SH-SY5Y (cell line): ENCODE measurements at regions not wholly inside any gene's neighbourhood (a gene's known extent, or its start where the extent isn't known, plus 50 kb on each side); places are given as distances from the start of the nearest gene placed in this dataset.
A peak's percentile ranks its signal among the peaks of the same experiment; 100 is the strongest.

Source experiments
- GATA2 ChIP-seq: IDR thresholded peaks from 2 replicates; pipeline ENCODE4 v1.6.1; 2011; ENCODE audit warnings: mild to moderate bottlenecking, low read depth, low read length
- GATA3 ChIP-seq: IDR thresholded peaks from 2 replicates; pipeline ENCODE4 v1.6.1; 2011; ENCODE audit warnings: low read depth, mild to moderate bottlenecking, low read length, moderate library complexity

DNA sequence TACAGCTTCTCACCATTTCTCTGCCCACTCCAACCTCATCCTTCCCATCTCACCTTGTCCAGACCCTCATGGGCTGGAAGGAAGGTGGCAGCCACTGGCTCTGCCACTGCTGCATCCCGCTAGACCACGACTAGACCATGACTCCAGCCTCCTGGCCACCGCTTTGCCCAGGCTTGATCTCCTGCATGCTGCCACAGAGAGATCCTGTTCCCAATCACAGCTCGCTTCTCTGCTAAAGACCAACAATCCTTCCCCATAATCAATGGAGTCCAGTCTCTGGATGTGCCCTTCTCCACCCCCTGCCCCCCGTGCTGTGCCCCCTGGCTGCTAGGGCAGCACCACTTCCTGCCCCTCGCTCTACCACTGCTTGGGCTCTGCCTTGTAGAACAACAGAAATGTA is 64.9 kb upstream of the DMRTB1 start:
- TF ChIP-seq GATA3 (no peak), GATA2 (no peak)

DNA sequence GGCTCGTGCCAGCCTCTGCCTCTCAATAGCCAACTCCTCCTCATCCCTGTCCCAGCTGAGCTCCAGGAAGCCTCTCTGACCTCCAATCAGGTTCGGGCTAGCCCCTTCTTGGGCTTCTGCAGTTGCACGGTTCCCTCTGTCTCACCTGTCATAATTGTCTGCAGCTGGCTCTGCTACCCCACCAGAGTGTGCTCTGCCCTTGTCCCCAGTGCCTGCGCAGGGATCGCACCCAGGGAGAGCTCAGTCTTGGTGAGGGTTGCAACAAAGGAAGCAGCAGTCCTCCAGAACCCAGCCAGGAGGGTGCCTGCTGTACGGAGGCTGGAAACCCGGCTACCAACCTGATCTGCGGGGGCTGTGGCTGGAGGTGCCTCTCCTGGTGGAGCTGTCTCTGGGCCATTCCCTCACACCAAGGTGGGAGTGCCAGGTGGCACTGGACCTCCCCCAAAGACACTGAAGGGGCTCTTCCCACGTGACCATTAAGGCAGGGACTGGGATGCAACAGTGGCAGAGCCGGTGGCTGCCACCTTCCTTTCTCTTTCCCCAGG is 63.5 kb upstream of the DMRTB1 start:
- no peak for TF ChIP-seq GATA3

DNA sequence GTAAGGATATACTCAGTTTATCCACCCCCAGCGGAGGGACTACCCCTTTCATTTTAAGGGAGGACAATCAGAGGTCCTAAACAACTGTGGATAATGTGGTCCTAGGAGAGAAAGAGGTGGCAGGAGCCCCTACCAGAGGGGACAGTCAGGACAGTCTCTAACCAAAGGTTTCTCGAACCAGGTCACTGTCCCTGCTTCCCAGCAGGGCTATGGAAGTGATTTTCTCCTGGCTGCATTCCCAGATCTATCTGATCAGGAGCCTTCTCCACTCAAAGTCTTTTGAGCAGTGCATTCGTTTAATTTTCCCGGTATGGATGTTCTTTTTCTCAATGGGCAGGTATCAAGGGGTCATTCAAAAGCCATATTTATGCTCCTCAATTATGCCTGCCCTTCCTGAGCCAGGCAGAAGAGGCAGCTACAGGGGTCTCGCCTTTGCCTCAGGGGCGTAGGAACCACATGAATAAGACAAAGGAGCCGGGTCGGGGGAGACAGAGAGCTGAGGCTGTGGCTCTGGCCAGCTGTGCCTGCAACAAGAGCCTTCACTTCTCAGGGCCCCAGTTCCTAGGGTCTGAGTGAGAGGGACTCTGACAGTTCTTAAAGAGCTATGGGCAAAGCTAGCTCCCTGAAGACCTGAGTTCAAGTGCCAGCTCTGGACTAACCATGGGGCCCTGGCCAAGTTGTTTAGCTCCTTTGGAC is 62.5 kb upstream of the DMRTB1 start:
- peak; percentile 18; the same call in 1 of the 2 replicates for TF ChIP-seq GATA2
- no peak for TF ChIP-seq GATA3

DNA sequence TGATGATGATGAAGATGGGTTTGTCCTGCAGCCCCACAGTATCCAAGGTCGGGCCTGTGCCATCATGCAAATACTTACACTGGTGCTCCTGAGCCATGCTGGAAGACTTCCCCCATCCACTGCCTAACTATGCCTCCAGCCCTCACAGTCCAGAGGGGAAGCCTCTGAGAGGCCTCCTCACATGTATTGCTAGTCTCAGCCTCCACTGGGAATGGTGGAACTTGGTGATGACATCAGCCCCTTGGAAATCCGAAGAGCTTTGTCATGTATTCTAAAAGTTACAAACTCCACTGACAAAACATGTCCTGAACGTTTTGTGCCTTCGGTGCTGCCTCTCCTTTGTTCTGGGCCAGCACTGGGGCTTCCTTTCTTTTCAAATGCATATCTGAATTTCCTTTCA is 61.1 kb upstream of the DMRTB1 start:
- TF ChIP-seq GATA3 (no peak), GATA2 (no peak)

GRCh38 chr1:53398576-53399365 is 60.4 kb upstream of the DMRTB1 start:
- TF ChIP-seq GATA2 (no peak), GATA3 (no peak)

GRCh38 chr1:53400761-53401674 is 58.2 kb upstream of the DMRTB1 start:
- TF ChIP-seq GATA2 (no peak), GATA3 (no peak)

DNA sequence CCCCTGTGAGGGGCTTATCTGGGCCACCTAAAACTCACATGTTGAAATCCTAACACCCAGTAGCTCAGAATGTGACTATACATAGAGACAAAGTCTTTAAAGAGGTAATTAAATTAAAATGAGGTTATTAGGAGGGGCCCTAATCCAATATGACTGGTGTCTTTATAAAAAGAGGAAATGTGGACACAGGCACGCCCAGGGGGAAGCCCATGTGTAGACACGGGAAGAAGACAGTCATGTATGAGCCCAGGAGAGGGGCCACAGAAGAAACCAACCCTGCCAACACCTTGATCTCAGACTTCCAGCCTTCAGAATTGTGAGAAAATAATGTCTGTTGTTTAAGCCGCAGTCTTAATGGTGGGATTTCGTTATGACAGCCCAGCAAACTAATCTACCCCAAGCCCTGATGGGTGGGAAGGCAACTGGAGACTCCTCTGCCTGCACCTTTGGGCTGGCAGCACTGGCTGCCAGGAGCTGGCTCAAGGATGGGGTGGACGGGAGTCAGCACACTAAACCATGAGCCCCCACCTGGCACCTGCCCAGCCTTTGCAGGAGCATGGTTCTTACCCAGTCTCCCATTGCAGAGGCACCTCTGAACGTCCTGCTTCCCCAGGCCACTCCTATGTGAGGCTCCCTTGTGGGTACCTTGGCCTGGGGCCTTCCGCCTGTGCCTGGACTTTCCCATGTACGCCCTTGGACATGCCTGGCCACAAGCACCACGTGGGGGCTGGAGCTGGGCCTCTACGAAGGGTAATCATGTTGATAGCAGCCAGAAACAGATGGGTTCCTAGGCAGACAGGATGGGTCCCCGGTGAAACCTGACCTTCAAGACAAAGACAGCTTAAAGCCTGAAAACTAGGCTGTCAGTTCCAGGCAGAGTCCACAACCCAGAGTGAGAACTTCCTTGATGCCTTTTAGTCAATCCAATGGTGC is 57.1 kb upstream of the DMRTB1 start:
- TF ChIP-seq GATA2 (no peak), GATA3 (no peak)

DNA sequence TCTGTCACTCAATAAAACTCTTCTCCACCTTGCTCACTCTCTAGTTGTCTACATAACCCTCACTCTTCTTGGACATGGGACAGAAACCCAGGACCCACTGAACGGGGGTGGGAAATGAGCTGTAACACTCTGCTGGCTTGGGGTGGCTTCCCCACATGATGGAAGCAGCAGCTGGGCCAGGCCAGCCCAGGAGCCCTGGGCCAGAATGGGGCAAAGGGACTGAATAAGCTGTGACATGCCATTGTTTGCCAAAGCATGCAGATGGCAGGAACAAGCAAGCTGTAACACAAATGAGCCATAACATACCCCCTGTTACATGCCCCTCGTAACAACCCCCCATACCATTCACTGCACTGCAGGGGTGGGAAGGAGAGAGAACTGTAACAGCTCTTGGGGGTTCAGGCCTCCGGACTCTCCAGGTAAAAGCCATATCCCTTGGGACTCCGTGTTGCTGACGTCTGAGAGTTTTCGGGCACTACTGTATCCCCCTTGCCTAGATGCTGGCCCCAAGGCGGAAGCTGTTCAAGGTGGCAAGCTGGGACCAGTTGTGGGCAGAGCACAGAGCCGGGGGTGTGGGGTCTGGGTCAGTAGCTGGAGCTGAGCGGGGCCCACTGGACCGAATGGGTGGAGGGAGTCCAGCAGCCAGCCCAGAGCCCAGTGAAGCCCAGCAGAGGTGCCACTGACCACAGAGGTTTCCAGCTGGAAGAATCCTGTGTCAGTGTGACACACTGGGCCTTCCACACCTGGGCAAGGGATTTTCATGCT is 56.1 kb upstream of the DMRTB1 start:
- TF ChIP-seq GATA3 = no peak
- TF ChIP-seq GATA2 = no peak

GRCh38 chr1:53405737-53406136 is 53.5 kb upstream of the DMRTB1 start:
- TF ChIP-seq GATA2 = no peak
- TF ChIP-seq GATA3 = no peak

DNA sequence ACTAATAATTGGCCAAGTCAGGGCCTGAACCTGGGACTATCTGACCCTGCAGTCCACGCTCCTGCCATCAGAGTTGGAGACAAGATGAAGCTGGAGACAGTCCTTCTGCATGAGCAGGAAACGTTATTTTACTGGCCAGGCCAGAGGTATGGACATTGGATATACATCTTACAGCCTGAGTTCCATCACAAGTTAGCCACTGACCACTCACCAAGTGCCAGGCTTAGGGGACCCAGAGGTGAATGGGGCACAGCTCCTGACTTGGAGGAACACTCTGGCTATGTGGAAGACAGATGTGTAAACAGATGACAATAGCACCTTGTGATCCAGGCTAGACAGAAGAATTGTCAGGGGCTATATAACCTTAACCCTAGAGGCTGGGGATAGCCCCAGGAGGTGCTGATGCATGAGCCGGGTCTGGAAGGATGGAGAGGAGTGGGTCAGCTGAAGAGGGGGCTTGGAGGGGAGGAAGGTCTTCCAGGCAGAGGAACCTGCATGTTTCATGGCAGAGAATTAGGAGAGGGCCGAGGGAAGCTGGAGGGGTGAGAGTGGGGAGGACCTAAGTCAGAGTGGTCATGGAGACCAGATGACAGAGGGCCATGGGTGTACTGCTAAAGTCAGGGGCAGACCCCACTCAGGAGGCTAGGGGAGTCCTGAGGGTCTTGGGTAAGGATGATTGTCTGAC is 52.5 kb upstream of the DMRTB1 start:
- TF ChIP-seq GATA2 = no peak
- no peak for TF ChIP-seq GATA3

GRCh38 chr1:53408013-53408754 is 51.0 kb upstream of the DMRTB1 start:
- TF ChIP-seq GATA3 (no peak), GATA2 (no peak)

DNA sequence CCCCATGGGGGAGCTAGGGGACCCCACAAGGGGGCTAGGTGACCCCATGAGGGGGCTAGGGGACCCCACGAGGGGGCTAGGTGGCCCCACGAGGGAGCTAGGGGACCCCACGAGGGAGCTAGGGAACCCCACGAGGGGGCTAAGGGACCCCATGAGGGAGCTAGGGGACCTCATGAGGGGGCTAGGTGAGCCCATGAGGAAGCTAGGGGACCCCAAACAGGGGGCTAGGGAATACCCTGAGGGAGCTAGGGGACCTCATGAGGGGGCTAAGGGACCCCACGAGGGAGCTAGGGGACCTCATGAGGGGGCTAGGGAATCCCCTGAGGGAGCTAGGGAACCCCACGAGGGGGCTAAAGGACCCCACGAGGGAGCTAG is 50.5 kb upstream of the DMRTB1 start:
- TF ChIP-seq GATA3 (no peak), GATA2 (no peak)
